ENCODE measurements at regions not wholly inside any gene's neighbourhood (a gene's known extent, or its start where the extent isn't known, plus 50 kb on each side); places are given as distances from the start of the nearest gene placed in this dataset.

DNA sequence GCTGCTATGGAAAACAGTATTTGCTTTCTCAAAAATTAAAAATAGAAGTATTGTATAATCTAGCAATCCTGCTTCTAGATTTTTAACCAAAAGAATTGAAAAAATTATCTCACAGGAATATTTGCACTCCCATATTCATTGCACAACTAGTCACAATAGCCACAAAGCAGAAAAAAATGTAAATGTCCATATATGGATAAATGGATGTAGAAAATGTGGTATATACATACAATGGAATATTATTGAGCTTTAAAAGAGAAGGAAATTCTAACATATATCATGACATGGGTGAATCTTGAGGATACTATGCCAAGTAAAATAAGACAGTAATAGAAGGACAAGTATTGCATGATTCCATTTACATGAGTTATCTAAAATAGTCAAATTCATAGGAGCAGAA, 2753.0 kb downstream of the PCDH9 start:
- TF ChIP-seq, protein P1, sequence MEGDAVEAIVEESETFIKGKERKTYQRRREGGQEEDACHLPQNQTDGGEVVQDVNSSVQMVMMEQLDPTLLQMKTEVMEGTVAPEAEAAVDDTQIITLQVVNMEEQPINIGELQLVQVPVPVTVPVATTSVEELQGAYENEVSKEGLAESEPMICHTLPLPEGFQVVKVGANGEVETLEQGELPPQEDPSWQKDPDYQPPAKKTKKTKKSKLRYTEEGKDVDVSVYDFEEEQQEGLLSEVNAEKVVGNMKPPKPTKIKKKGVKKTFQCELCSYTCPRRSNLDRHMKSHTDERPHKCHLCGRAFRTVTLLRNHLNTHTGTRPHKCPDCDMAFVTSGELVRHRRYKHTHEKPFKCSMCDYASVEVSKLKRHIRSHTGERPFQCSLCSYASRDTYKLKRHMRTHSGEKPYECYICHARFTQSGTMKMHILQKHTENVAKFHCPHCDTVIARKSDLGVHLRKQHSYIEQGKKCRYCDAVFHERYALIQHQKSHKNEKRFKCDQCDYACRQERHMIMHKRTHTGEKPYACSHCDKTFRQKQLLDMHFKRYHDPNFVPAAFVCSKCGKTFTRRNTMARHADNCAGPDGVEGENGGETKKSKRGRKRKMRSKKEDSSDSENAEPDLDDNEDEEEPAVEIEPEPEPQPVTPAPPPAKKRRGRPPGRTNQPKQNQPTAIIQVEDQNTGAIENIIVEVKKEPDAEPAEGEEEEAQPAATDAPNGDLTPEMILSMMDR (IDR thresholded peaks at IDR 0.05), result no peak
- TF ChIP-seq ZFX (IDR thresholded peaks at IDR 0.05; ENCODE audit: borderline replicate concordance), result no peak

All from 22Rv1 (cell line).